Subcutaneous abdominal adipose tissue (tissue), 5 donors: ENCODE measurements at regions not wholly inside any gene's neighbourhood (a gene's known extent, or its start where the extent isn't known, plus 50 kb on each side); places are given as distances from the start of the nearest gene placed in this dataset.

Experiments
- H3K27ac ChIP-seq: one replicate; pipeline ENCODE4 v1.7.0; 2013; ENCODE audit warnings: low read depth, mild to moderate bottlenecking, inconsistent platforms, low read length, moderate library complexity
- H3K27me3 ChIP-seq, 5 donors: one replicate each; pipeline ENCODE4 v1.7.0; 2013; ENCODE audit warnings: low read length in 5 of 5, inconsistent platforms in 1 of 5; ENCODE audit not compliant: control insufficient read depth in 5 of 5, insufficient read depth in 4 of 5
- H3K36me3 ChIP-seq, 5 donors: one replicate each; pipeline ENCODE4 v1.7.0; 2013; ENCODE audit warnings: low read length in 5 of 5; ENCODE audit not compliant: control insufficient read depth in 5 of 5, insufficient read depth in 5 of 5
- H3K4me1 ChIP-seq, 5 donors: one replicate each; pipeline ENCODE4 v1.7.0; 2013; ENCODE audit warnings: low read length in 5 of 5, mild to moderate bottlenecking in 3 of 5, moderate library complexity in 1 of 5; ENCODE audit not compliant: control insufficient read depth in 5 of 5, insufficient read depth in 5 of 5
- H3K4me3 ChIP-seq, 5 donors: one replicate each; pipeline ENCODE4 v1.7.0; 2013; ENCODE audit warnings: low read length in 5 of 5, low read depth in 1 of 5
- H3K9ac ChIP-seq, 5 donors: one replicate each; pipeline ENCODE4 v1.7.0; 2013; ENCODE audit warnings: low read length in 5 of 5, mild to moderate bottlenecking in 4 of 5, moderate library complexity in 3 of 5
- H3K9me3 ChIP-seq, 5 donors: one replicate each; pipeline ENCODE4 v1.7.0; 2013; ENCODE audit warnings: low read length in 5 of 5; ENCODE audit not compliant: control insufficient read depth in 5 of 5
- donor health status: healthy.
- donor health status: healthy.
- donor health status: healthy.
- donor health status: healthy.
- donor health status: healthy.

DNA sequence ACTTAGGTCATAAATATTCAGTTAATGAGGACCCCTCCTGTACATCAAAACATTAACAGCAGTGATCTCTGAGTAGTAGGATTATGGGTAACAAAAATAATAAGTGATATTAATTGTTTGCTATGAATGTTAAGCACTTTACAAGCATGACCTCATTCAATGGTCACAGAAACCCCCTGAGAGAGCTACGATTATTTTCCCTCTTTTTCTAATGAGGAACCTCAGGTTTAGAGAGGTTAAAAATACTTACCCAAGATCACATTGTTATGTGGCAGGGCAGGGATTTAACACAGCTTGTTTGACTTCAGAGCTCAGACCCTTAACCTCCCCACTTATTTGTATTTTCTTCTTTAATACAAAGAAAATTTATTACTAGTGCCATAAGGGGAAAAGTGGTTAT lies 228.2 kb downstream of the TBL1XR1 start:
- no peaks in the 10 kb centered on the region for H3K4me1 ChIP-seq
- no peaks in the 10 kb centered on the region for H3K27me3 ChIP-seq
- no peaks in the 10 kb centered on the region for H3K9me3 ChIP-seq
- no peak overlapping the region for H3K27ac ChIP-seq
- no peak overlapping the region for H3K4me3 ChIP-seq
- H3K36me3 ChIP-seq, result no peaks in the 10 kb centered on the region
- no peak overlapping the region for H3K9ac ChIP-seq

DNA sequence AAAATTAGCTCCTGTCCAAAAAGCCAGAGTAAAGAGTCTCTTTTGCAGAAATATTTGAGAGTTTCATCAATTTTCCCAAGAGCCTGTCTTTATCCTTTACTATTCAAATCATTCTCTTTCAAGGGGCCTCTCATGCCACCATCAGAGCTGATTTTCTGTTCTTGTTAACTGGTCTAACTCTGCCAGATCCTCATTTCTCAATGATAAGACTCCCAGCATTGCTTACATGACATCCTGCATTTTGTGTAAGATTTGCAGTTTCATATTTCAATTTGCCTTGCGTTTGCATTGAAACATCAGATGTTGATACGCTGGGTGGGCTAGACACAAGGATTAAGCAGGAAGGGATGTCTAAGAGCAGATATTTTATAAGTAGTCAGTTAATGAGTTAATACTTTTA lies 228.7 kb downstream of the TBL1XR1 start:
- Histone ChIP-seq H3K9me3 (no peaks in the 10 kb centered on the region), H3K36me3 (no peaks in the 10 kb centered on the region), H3K9ac (no peak overlapping the region), H3K4me3 (no peak overlapping the region), H3K27ac (no peak overlapping the region), H3K27me3 (no peaks in the 10 kb centered on the region), H3K4me1 (no peaks in the 10 kb centered on the region)

DNA sequence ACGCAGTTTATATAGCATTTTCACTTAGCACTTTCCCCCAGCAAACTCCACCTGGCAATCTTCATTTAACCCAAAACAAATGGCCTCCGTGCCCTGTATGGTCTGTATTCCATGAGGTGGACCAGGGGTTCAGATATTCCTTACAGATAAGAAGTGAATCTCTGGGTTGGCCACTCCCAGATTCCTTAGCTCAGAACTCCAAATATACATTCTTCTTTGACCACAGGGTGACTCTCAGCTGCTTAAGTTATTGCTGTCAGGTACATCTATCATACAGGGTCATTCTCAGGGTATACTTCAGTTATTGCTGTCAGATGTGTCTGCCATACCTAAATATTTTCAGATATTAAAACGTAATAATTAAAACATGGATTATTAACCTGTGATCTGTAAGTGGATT lies 229.8 kb downstream of the TBL1XR1 start:
- H3K27me3 ChIP-seq, result no peaks in the 10 kb centered on the region
- H3K36me3 ChIP-seq, result no peaks in the 10 kb centered on the region
- H3K27ac ChIP-seq, result no peak overlapping the region
- no peak overlapping the region for H3K9ac ChIP-seq
- H3K9me3 ChIP-seq, result no peaks in the 10 kb centered on the region
- no peak overlapping the region for H3K4me3 ChIP-seq
- H3K4me1 ChIP-seq, result no peaks in the 10 kb centered on the region

DNA sequence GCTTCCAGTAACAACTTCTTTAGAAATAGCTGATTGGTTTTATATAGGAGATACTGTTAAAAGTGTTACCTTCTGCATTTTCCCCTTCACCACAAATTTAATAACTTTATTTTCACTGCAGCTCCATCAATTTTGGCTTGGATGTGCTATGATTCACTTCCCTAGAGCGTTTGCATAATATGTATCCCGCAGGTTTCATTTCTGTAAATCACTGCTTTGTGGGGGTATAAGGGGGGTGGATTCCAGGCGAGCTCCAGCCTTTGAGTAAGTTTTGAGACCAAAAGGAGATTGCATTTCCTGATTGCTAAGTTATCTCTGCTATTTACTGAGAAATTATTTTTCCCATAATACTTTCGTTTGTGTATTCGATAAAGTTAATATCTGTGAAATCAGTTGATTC lies 232.6 kb downstream of the TBL1XR1 start:
- Histone ChIP-seq H3K36me3 (no peaks in the 10 kb centered on the region), H3K9me3 (no peaks in the 10 kb centered on the region), H3K4me1 (no peaks in the 10 kb centered on the region), H3K4me3 (no peak overlapping the region), H3K27ac (no peak overlapping the region), H3K9ac (no peak overlapping the region), H3K27me3 (no peaks in the 10 kb centered on the region)

DNA sequence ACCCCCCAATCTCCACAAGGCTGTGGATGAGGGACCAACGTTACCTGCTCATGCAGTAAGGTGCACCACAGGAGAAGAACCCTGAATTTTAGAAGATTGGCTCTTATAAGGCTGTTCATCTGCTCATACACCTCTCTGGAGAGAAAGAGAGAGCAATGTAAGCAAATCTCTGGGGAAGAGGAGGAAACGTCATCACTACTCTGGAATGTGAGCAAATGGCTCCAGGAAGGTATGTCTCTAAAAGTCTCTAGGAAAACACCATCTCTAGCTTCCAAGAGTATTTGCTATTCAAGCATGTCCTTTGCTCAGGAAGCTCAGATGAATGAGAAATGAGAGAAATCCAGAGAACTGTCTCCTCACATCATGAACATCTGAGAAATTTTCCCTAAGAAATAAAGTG lies 235.4 kb downstream of the TBL1XR1 start:
- Histone ChIP-seq H3K27ac (no peak overlapping the region), H3K27me3 (no peaks in the 10 kb centered on the region), H3K4me1 (no peaks in the 10 kb centered on the region), H3K9me3 (no peaks in the 10 kb centered on the region), H3K36me3 (no peaks in the 10 kb centered on the region), H3K4me3 (no peak overlapping the region), H3K9ac (no peak overlapping the region)

DNA sequence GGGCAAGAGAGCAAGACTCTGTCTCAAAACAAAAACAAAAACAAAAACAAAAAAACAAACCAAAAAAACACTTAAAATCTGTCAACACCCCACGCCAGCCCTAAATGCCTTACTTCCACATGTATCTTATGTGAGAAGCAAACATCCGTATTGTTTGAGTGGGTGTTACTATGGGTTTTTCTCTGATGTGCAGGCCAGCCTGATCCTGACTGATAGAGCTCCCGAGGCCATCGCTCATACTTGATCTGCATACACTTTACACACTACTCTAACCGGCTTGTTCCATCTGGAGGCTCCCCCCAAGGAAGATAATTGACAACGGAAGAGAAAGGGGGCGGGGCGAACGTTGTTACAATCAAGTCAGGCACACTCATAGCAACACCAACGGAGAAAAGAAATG lies 237.4 kb downstream of the TBL1XR1 start:
- no peaks in the 10 kb centered on the region for H3K36me3 ChIP-seq
- H3K4me3 ChIP-seq, result no peak overlapping the region
- H3K9ac ChIP-seq, result no peak overlapping the region
- H3K9me3 ChIP-seq, result no peaks in the 10 kb centered on the region
- H3K4me1 ChIP-seq, result no peaks in the 10 kb centered on the region
- no peak overlapping the region for H3K27ac ChIP-seq
- no peaks in the 10 kb centered on the region for H3K27me3 ChIP-seq

DNA sequence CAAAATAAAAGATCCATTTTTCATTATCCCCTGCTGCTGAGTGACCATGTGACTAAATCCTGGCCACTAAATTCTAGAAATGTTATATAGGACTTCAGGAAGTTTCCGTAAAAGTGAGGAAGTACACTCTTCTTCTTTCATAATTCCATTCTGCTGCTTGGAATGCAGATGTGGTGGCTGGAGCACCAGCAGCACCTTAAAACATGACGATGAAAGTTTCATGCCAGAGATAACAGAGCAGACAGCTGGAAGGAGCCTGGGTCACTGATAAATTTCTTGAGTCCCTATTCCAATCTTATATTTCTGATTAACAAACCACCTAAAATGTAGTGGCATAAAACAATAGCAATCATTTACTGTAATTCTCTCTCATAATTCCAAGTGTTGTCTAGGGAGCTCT lies 238.7 kb downstream of the TBL1XR1 start:
- Histone ChIP-seq H3K36me3 (no peaks in the 10 kb centered on the region), H3K9ac (no peak overlapping the region), H3K9me3 (no peaks in the 10 kb centered on the region), H3K4me1 (peaks cover 2 to 9% (median 4%) of the 10 kb centered on the region in 5 donors), H3K27me3 (no peaks in the 10 kb centered on the region), H3K4me3 (no peak overlapping the region), H3K27ac (no peak overlapping the region)

DNA sequence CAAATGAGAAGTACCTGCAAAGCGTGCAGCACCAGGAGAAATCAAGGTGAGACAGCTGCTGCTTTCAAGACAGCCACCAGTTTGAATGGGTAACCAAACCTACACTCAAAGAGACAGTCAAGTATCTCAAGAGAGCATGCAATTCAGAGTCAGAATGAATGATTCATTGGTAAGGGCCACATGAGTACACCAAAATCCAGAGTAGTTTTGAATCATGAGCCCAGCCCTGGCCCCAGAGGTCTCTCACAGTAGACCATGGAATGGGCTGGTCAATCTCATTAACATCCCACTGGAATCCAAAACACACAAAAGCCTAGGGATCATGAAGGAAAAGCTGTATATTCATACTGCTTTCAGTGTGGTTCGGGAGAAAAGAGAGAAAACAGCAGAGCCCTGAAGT lies 242.8 kb downstream of the TBL1XR1 start:
- H3K27ac ChIP-seq, result peak overlapping the region; percentile 75
- peaks cover 5 to 35% (median 12%) of the 10 kb centered on the region in 5 donors for H3K4me1 ChIP-seq
- no peaks in the 10 kb centered on the region for H3K36me3 ChIP-seq
- no peak overlapping the region for H3K4me3 ChIP-seq
- H3K27me3 ChIP-seq, result no peaks in the 10 kb centered on the region
- no peaks in the 10 kb centered on the region for H3K9me3 ChIP-seq
- no peak overlapping the region for H3K9ac ChIP-seq

DNA sequence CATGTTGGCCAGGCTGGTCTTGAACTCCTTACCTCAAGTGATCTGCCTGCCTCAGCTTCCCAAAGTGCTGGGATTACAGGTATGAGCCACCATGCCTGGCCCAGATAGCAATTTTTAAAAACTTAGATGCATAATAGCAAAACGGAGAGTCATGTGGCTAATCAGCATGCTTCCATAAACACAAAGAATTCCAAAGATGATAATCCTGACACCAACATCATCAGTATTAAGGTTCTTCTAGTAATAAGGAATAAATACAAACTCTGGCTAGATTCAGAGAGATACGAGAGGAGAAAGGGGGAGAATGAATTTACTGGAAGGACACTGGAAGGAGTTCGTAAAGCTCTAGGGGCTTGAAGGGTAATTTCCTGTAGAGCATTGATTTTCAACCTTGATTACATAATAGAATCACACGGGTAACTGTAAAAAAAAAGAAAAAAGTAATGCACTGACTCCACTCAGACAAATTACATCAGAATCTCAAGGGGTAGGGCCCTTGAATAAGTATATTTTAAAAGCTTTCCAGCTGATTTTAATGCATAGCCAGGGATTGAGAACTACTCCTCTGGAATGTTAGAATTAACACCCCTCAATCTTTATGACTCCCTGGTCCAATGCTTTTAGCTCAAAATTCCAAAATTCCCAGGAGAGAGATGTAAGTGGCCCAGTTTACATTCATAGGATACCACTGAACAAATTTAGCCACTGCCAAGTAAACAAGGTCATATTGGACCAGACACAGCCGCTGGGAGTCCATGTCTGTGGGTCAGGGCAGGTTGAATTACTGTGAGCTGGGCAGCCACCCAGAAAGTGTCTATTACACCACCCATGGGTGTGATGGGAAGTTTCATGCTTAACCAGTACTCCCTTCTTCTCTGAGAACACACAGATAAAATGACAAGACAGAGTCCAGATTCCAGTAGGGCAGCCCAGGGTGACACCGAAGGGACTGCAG lies 243.9 kb downstream of the TBL1XR1 start:
- Histone ChIP-seq H3K4me3 (no peak overlapping the region), H3K27ac (peak overlapping the region; percentile 75), H3K36me3 (no peaks in the 10 kb centered on the region), H3K4me1 (peaks cover 5 to 35% (median 12%) of the 10 kb centered on the region in 5 donors), H3K9ac (peak overlapping the region in 1 of 5 donors; percentile 19), H3K9me3 (no peaks in the 10 kb centered on the region), H3K27me3 (no peaks in the 10 kb centered on the region)

DNA sequence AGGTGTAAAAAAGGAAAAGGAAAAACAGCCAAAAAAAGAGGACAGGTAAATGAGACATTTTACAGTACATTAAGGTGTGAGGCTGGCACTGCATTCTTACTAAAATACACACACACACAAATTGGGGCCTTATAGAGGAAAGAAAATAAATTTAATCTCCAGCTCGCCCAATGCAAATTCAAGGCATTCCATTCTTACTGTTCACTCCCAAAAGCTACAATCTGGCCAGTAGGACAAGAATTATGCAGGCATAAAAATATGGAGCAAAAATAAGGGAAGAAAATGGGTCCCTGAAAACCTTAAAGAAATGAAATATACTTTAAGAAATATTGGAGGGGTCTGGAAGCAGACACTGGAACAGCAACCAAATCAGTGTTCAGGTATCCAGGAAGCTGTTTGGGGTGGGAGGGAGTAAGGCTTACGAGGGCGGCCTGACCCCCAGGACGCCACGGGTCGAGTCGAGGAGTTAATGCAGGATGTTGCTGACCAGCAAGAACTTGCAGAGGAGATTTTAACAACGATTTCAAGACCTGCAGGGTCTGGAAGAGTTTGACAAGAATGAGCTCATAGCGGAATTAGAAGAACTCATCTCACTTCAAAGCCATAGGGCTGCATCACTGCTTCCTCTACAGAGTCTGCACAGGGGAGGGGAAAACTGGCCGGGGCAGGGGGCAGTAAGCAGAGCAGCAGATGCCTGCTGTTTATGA lies 245.5 kb downstream of the TBL1XR1 start:
- H3K27ac ChIP-seq, result peak overlapping the region; percentile 71
- H3K9me3 ChIP-seq, result no peaks in the 10 kb centered on the region
- H3K27me3 ChIP-seq, result no peaks in the 10 kb centered on the region
- peaks cover 5 to 41% (median 13%) of the 10 kb centered on the region in 5 donors for H3K4me1 ChIP-seq
- H3K36me3 ChIP-seq, result no peaks in the 10 kb centered on the region
- no peak overlapping the region for H3K9ac ChIP-seq
- no peak overlapping the region for H3K4me3 ChIP-seq
